Mucosa of gallbladder (tissue), 1 donor: ENCODE measurements at regions not wholly inside any gene's neighbourhood (a gene's known extent, or its start where the extent isn't known, plus 50 kb on each side); places are given as distances from the start of the nearest gene placed in this dataset.
A peak's percentile ranks its signal among the peaks of the same experiment; 100 is the strongest.

Experiments
- DNase-seq: peaks from one replicate; pipeline ENCODE4 v3.0.0-alpha.2; 2020; ENCODE audit warnings: low spot score
- donor health status: DM: no; HTN: no; CAD: no.

GRCh38 chr16:55944377-55944802 lies 69.2 kb upstream of the CES5A start:
- peak; percentile 59 for DNase-seq

GRCh38 chr16:55943267-55943666 lies 68.1 kb upstream of the CES5A start:
- DNase-seq, result no peak

- DNase-seq, result no peak
Measured at GRCh38 chr16:55942821-55943220, 67.6 kb upstream of the CES5A start.

GRCh38 chr16:55941552-55941951 lies 66.4 kb upstream of the CES5A start:
- DNase-seq, result no peak

- no peak for DNase-seq
Measured at GRCh38 chr16:55938126-55938525, 63.0 kb upstream of the CES5A start.

- no peak for DNase-seq
Measured at GRCh38 chr16:55933038-55933437, 57.9 kb upstream of the CES5A start.

GRCh38 chr16:55930036-55930435 lies 54.9 kb upstream of the CES5A start:
- DNase-seq, result no peak

- DNase-seq, result no peak
Measured at GRCh38 chr16:55929181-55929580, 54.0 kb upstream of the CES5A start.

- no peak for DNase-seq
Measured at GRCh38 chr16:55925242-55925641, 50.1 kb upstream of the CES5A start.
